GM12878 (cell line): ENCODE measurements at regions not wholly inside any gene's neighbourhood (a gene's known extent, or its start where the extent isn't known, plus 50 kb on each side); places are given as distances from the start of the nearest gene placed in this dataset.

ENCODE experiments used
- BRCA1 ChIP-seq: IDR thresholded peaks from 2 replicates; pipeline ENCODE4 v1.6.1; 2011; ENCODE audit warnings: low read depth, low read length, improper control_type of control experiment
- CBX5 ChIP-seq: sonication (generic); IDR thresholded peaks from 2 replicates; pipeline ENCODE4 v1.6.1; 2016; ENCODE audit warnings: low read depth, moderate library complexity, mild to moderate bottlenecking, inconsistent platforms
- TCF12 ChIP-seq: IDR thresholded peaks from 2 replicates; pipeline ENCODE4 v1.6.1; 2011; ENCODE audit warnings: low read depth, mild to moderate bottlenecking, low read length
- ZNF384 ChIP-seq: IDR thresholded peaks from 2 replicates; pipeline ENCODE4 v1.6.1; 2012; ENCODE audit warnings: low read depth, mild to moderate bottlenecking, low read length, improper control_type of control experiment, borderline replicate concordance
- TF ChIP-seq, protein P1 (sequence below): IDR thresholded peaks from 2 replicates; pipeline ENCODE4 v1.6.1; 2012; ENCODE audit warnings: low read depth, low read length, improper control_type of control experiment

DNA sequence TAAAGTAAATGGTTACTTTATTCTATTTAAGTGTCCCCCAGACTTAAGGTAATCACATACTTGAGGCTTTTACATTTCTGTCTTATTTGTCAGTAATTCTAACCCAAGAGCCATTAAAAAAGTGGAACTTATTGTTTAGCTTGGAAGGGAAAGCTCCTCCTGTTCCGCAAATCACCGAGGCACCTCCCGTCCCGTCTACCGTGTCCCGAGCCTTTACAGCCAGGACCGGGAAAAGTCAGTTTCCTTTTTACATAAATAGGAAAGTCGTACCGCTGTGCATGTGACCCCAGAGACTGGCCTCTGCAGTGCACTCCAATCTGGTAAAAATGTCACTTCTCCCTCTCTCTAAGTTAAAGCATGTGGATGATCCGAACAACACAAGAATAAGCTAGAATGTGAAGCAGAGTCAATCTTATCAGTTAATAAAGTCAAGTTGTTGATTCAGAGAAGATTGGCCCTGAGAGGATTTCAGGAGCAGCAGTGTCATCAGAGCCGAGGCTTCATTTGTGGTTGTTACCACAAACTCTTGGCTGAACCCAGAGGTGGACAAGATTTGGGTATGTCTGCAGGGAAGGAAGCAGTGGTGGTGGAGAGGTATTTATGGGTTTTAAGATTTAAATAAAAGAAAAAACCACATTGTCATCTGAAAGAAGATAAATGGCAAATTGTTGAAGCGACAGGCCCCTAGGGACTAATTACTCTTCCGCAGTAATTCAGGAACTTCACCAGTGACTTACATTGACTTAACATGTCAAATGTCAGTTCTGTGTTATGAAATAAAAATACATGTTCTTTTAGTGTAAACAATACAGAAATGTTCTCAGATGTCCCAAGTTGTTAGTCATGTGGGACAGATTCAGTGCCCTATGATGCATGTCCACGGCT, 316.6 kb upstream of the ZNF32 start:
- TF ChIP-seq ZNF384 (no peak), CBX5 (no peak), TCF12 (no peak), BRCA1 (no peak)
- TF ChIP-seq, protein P1, sequence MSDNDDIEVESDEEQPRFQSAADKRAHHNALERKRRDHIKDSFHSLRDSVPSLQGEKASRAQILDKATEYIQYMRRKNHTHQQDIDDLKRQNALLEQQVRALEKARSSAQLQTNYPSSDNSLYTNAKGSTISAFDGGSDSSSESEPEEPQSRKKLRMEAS: no peak
